ENCODE measurements at regions not wholly inside any gene's neighbourhood (a gene's known extent, or its start where the extent isn't known, plus 50 kb on each side); places are given as distances from the start of the nearest gene placed in this dataset.

- no peak for TF ChIP-seq CTCF (IDR thresholded peaks at IDR 0.05; ENCODE audit: insufficient read depth, low read length)
- TF ChIP-seq, protein P1, sequence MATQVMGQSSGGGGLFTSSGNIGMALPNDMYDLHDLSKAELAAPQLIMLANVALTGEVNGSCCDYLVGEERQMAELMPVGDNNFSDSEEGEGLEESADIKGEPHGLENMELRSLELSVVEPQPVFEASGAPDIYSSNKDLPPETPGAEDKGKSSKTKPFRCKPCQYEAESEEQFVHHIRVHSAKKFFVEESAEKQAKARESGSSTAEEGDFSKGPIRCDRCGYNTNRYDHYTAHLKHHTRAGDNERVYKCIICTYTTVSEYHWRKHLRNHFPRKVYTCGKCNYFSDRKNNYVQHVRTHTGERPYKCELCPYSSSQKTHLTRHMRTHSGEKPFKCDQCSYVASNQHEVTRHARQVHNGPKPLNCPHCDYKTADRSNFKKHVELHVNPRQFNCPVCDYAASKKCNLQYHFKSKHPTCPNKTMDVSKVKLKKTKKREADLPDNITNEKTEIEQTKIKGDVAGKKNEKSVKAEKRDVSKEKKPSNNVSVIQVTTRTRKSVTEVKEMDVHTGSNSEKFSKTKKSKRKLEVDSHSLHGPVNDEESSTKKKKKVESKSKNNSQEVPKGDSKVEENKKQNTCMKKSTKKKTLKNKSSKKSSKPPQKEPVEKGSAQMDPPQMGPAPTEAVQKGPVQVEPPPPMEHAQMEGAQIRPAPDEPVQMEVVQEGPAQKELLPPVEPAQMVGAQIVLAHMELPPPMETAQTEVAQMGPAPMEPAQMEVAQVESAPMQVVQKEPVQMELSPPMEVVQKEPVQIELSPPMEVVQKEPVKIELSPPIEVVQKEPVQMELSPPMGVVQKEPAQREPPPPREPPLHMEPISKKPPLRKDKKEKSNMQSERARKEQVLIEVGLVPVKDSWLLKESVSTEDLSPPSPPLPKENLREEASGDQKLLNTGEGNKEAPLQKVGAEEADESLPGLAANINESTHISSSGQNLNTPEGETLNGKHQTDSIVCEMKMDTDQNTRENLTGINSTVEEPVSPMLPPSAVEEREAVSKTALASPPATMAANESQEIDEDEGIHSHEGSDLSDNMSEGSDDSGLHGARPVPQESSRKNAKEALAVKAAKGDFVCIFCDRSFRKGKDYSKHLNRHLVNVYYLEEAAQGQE (IDR thresholded peaks at IDR 0.05; ENCODE audit: insufficient replicate concordance, low read depth) = no peak
- TF ChIP-seq GABPA (IDR thresholded peaks at IDR 0.05; ENCODE audit: low read depth) = no peak
- TF ChIP-seq POLR2AphosphoS5 (IDR thresholded peaks at IDR 0.05; ENCODE audit: low read depth) = no peak
Measured at GRCh38 chr6:154926366-154926765, 68.7 kb upstream of the TIAM2 start.
